HG02973 (cell line): ENCODE measurements at regions not wholly inside any gene's neighbourhood (a gene's known extent, or its start where the extent isn't known, plus 50 kb on each side); places are given as distances from the start of the nearest gene placed in this dataset.
"Not testable (repeated sequence)": the region's sequence is repeated elsewhere in the genome, so short reads cannot be mapped to it uniquely, and the experiment has no call there.

ENCODE experiments used
- ATAC-seq: cut with Tn5 transposase; IDR thresholded peaks from one replicate; pipeline ENCODE4 v1.9.1; 2021; ENCODE audit warnings: moderate library complexity; ENCODE audit not compliant: unreplicated experiment

DNA sequence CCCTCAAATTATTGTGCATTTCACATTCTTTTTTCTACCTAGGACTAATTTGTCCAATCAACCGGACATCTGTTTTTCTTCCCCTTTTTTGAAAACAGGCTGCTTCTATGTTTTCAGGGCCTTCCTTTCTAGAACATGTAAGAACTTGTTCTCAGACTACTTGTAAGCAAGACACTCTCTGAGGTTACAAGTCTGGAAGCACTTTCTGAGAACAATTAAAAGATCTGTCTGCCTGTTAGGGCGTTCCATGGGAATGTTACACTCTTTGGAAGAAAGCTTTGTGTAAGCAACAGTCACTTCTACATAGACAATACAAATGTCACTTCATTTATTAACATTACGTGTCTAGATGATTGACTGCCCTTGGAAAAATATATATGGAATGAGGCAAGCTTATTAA, 50.9 kb upstream of the HSPB3 start:
- ATAC-seq: no peak

GRCh38 chr5:54403885-54404416, 51.5 kb upstream of the HSPB3 start:
- ATAC-seq: no peak

DNA sequence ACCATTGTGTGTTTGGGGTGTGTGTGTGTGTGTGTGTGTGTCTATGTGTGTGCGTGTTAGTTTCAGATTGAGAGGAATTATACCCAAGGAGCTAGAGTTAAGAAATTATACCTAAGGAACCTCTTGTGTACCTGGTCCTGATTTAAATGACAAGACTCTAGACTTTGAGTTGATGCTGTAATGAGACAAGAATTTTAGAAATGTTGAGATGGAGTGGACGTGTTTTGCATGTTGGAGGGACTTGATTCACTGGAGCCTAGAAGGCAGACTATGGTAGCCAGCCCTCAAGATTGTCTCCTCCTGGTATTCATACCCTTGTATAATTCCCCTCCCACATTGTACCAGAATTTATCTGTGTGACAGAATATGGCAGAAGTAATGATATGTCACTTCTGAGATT, 52.4 kb upstream of the HSPB3 start:
- no peak for ATAC-seq

- peak; percentile 88 for ATAC-seq
Measured at GRCh38 chr5:54401515-54401914, 54.0 kb upstream of the HSPB3 start.

DNA sequence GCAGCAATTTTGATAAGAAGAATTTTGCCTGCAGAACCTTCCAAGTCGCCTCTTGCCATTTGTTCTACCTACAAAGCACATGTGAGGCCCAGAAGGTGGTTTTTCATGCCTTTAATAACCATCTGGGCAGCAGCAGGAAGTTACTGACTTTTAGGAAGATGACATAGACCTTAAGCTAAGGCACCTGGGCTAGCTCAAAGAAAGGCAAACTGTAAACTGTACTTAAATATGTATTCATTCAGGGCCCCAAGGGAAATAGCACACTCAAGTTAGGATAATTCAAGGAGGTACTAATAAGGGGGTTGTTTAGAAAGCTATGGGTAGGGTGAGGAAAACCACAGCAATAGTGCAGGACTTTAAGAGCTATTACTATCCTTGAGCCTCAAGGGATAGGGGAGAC, 57.3 kb upstream of the HSPB3 start:
- ATAC-seq: no peak

- ATAC-seq: no peak
Measured at GRCh38 chr5:54397420-54397819, 58.1 kb upstream of the HSPB3 start.

DNA sequence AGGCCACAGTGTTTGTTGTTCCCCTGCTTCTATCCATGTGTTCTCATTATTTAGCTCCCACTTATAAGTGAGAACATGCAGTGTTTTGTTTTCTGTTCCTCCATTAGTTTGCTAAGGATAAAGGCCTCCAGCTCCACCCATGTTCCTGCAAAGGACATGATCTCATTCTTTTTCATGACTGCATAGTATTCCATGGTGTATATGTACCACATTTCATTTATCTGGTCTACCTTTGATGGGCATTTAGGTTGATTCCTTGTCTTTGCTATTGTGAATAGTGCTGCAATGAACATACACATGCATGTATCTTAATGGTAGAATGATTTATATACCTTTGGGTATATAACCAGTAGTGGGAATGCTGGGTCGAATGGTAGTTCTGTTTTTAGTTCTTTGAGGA, 62.5 kb upstream of the HSPB3 start:
- ATAC-seq: not testable (repeated sequence)

DNA sequence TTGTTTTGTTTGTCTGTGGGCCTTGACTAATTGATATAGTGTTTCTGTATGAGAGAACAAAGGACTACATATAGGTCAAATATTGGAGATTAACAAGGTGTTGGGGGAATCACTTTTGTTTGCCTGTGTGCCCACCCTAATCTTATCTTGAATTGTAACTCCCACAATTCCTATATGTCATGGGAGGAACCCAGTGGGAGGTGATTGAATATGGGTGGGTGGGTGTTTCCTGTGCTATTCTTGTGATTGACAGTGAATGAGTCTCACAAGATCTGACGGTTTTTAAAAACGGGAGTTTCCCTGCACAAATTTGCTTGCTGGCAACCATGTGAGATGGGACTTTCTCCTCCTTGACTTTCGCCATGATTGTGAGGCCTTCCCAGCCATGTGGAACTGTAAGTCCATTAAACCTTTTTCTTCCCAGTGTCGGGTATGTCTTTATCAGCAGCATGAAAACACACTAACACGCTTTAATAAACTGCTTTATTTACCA, 64.9 kb upstream of the HSPB3 start:
- no peak for ATAC-seq

GRCh38 chr5:54390015-54390414, 65.5 kb upstream of the HSPB3 start:
- no peak for ATAC-seq

- ATAC-seq: not testable (repeated sequence)
Measured at GRCh38 chr5:54389399-54389798, 66.1 kb upstream of the HSPB3 start.

DNA sequence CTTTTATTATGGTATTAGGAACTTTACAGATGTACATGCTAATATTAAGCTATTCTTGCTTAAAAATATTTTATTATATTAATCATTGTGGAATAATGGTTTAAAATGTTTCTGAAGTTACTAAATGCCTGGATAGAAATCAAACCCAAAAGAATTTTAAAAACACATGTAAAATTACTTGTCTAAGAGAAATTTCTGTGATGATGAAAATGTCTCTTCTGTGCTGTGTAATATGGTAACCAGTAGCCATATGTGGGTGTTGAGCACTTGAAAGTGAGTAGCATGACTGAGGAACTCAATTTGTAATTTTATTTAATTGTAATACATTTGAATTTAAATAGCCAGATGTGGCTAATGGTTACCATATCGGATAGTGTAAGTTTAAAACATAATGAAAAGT, 66.7 kb upstream of the HSPB3 start:
- no peak for ATAC-seq

DNA sequence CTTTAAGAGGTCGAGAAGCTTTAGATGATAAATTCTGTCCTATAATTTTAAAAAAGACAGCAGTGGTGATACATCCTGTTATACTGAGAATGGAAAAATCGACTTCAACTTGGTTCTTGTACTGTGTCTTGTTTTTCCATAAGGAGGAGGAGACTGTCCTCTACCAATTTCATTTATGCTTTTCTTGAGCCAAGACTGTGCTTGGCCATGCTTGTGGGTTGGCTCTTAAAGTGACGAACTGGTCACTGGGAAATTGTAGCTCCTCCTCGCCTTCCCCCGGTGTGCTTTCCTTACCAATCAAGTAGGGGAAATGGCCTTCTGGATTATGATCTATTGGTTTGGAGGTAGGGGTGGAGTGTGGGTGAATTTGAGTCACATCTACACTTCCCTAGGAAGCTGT, 67.1 kb upstream of the HSPB3 start:
- ATAC-seq: no peak

DNA sequence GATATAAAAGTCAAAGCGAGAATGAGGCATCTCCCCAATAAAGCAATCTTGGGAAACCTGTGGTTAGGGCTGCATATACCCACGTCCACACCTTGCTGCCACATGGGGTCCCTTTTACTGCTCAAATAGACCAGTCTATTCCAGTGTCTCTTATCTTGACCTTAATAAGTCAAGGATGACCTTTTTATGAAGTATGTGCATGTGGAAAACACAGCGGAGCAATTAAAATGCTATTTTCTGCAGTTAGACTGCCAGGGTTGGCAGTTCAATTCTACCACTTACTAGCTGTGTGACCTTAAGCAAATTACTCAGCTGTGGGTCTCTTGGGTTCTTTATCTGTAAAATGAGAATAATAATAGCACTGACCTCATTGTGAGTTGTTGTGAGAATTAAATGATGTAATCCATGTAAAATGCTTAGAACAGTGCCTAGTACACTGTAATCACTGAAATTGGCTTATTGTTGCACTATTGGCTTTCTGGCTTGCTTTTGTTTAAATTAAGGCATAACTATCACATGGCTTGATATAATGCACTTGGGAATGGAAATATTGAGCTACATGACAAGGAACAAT, 67.8 kb upstream of the HSPB3 start:
- no peak for ATAC-seq

- ATAC-seq: no peak
Measured at GRCh38 chr5:54387031-54387430, 68.5 kb upstream of the HSPB3 start.

- no peak for ATAC-seq
Measured at GRCh38 chr5:54385994-54386393, 69.5 kb upstream of the HSPB3 start.

DNA sequence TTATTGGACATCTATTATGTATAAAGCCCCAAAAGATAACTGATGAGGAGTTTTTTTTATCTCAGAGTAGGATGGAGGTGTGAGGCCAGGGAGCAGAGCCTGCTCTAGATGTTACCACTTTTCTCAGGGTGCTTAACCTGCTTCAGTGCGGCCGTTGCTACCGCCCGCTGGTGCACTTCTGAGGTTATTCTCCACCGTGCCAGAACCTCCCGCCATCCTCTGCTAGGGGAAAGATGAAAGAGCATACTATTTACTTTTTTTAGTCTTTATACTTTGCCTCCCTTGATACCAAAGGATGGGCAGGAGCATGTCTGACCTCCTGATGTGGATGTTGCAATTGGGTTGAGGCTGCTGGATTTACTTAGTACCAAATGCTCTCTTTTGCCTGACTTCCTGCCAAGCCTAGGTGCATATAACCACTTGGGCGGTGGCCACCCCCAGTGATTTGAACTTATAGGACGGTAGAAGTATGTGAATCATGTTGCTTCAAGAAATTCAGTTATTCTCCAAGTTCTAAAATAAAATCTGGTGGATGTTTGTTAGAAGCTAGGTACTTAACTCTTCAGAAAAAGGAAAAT, 71.1 kb upstream of the HSPB3 start:
- ATAC-seq: no peak

- ATAC-seq: no peak
Measured at GRCh38 chr5:54383941-54384340, 71.6 kb upstream of the HSPB3 start.

DNA sequence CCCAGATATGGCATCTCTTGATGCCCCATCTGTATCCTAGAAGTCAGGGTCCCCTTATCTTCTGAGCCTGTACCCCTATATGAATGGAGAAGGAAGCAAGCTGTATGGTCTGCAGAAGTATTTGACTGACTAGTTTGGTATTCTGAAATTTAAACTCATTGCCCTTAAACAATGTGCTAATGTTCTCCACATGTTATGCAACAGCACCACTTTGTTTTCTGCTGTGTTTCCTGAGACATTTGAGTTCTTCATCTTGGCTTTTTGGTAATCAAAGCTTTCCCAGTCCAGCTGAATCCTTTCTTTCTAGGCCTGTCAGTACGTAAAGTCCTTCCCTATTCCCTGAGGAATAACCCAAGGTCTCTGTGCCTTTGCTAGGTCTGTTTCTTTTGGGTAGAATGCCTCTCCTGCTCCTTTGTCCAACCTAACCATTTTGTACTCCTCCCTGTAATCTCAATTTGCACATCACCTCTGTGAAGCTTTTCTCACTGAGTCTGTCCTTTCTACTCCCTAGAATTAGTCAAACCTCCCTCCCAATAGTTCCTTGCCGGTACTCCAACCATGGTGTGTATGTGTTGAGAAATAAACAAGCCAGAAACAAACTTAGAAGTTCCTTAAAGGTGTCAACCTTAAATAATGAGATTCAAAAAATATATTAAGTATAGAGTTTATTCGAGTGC, 72.1 kb upstream of the HSPB3 start:
- no peak for ATAC-seq

- not testable (repeated sequence) for ATAC-seq
Measured at GRCh38 chr5:54381319-54381718, 70.9 kb upstream of the ARL15 start.

DNA sequence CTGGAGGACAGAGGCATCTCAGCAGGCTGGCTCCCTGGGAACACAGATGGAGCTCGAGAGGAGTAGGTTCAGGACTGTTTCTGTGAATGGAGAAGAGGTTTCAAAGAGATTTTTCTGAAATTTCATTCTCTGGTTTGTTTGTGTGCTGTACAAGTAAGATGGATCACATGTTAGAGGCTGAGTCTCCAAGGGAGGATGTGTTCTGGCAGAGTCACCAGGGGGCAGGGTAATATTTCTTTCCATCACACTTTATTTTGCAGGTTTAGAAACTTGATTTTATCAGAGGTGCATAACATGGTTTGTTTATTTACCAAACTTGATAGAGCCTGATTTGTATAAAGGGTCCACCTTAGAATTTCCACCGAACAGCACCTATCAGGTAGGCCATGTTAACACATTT, 69.2 kb upstream of the ARL15 start:
- ATAC-seq: no peak

- ATAC-seq: no peak
Measured at GRCh38 chr5:54378707-54379106, 68.3 kb upstream of the ARL15 start.

DNA sequence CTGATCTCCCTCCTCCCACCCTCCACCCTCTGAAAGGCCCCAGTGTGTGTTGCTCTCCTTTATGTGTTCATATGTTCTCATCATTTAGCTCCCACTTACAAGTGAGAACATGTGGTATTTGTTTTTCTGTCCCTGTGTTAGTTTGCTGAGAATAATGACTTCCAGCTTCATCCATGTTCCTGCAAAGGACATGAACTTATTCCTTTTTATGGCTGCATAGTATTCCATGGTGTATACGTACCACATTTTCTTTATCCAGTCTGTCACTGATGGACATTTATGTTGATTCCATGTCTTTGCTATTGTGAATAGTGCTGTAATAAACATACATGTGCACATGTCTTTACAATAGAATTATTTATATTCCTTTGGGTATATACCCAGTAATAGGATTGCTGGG, 67.0 kb upstream of the ARL15 start:
- ATAC-seq: not testable (repeated sequence)
